ENCODE measurements at regions not wholly inside any gene's neighbourhood (a gene's known extent, or its start where the extent isn't known, plus 50 kb on each side); places are given as distances from the start of the nearest gene placed in this dataset.
"Not testable (repeated sequence)": the region's sequence is repeated elsewhere in the genome, so short reads cannot be mapped to it uniquely, and the experiment has no call there.

GRCh38 chr2:94576486-94576885, 294.7 kb upstream of the TEKT4 start:
- FAIRE-seq: not testable (repeated sequence)

GRCh38 chr2:94577160-94577559, 294.1 kb upstream of the TEKT4 start:
- not testable (repeated sequence) for FAIRE-seq

DNA sequence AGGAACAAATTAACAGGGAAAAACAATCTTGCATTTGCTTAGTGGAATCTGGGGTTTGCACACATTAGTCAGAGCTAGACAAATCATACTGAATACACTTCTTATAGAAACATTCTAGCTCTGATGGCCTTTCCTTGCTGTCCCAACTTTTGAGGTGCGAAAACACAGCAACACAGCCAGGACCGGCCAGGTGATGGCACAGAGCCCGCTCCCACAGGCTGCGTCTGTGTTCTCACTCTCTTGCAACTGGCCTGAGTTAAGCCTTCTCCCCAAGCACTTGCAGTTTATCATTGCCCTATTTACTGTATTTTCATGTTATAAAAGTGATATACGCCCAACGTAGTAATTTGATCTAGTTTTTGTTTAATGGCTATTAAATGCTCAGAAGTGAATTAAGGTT, 292.0 kb upstream of the TEKT4 start:
- not testable (repeated sequence) for FAIRE-seq

- not testable (repeated sequence) for FAIRE-seq
Measured at GRCh38 chr2:94583081-94583723, 288.0 kb upstream of the TEKT4 start.

DNA sequence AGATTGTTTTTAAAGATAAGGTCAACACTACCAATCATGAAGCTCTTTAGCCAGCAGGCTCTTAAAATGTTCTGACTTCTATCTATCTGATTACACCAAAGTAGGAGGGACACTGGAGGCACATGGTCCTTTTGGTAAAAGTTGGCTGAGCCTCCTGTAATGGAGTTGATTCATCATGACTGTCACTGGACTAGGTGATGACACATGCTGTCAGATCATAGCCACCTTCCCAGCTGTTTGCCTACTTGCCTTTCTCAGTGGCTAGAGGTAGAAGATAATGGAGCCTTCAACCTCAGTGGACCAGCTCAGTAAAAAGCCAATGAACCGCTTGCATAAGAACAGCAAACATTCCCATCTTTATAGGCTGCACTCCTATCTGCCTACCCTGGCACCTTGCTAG, 286.7 kb upstream of the TEKT4 start:
- FAIRE-seq: not testable (repeated sequence)

DNA sequence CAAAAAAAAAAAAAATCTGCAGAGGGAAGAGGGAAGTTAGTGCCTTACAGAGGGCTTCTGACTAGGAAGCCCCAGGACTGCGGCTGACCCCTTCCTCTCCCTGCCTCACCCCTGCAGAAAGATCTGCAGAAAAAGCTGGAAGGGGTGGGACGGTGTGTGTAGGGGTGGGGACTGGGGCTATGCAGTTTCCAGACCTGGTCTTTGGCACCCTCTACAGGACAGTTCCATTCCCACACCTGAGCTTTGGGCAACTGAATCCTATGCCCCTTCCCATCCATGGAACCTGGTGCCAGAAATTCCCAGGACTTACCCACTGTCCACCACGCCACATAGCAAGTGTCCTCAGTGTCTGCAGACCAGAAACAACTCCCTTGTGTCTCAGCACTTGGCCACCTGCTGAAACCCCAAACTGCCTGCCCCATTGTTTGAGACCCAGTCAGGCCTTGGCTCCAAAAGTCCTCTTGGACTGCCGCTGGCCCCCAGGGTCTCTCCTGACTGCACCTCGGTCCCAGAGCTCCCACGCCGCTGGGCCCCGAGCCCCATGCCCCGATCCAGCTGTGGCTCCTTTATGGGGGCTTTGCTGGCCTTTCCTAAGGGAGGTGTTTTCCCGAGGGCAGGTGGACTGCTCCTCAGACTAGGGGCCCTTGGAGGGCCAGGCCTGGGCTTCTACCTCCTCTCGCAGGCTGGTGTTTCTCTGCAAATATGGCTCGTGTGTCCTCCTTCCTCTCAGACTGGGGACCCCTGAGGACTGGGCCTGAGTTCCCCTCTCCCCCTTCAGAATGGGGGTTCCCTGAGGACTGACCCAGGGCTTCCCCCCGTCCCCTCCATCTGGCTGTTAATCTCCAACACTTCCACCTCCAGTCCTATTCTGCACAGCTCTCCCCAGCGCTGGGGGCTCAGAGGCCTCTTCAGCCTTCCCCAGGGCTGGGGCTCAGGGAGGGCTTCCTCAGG, 284.9 kb upstream of the TEKT4 start:
- FAIRE-seq: not testable (repeated sequence)

DNA sequence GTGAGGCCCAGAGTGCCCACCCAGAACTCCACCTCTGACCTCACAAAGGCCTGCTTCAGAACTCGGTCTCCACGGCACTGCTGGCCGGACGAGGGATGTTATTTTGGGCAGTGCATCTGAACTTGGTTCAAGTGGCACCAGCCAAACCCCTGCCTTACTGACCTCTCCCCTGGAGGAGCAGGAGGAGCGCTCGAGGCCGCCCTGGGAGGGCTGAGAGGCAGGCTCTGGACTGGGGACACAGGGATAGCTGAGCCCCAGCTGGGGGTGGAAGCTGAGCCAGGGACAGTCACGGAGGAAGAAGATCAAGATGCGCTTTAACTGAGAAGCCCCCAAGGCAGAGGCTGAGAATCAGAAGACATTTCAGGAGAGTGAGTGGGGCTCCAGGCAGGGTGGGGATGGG, 284.2 kb upstream of the TEKT4 start:
- FAIRE-seq: not testable (repeated sequence)

DNA sequence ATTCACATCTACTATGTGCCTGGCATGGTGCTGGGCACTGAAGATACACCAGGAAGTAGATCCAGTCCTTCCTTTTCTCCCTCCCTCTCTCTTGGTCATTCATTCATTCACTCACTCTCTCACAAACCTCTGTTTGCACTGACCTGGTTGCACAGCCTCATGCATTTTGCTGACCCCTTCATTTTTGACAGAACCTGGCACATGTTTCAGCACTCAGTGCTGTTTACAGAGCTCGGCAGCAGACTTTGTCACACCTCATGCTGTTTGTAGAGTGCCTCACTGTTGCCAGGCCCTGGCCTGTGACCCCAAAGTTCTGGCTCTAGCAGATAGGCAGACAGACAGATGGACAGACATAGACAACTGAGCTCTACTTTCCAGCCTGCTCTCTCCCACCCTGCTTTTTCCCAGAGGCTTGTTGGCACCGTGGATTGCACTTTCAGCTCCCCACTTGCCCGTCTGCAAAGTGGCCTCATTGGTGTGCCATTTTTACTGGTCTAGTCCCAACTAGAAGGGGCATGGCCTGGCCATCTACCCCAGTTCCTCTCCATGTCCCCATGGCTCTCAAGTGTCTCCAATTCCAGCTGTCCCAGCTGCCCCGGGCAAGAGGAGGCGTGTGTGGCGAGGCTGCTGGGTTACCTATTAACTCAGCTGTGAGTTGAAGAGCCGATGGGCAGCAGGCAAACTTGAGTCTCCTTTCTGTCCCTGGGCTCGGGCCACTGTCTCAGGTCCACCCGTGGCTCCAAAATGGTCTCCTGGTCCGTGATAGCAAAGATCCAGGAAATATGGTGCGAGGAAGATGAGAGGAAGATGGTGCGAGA, 277.0 kb upstream of the TEKT4 start:
- not testable (repeated sequence) for FAIRE-seq

DNA sequence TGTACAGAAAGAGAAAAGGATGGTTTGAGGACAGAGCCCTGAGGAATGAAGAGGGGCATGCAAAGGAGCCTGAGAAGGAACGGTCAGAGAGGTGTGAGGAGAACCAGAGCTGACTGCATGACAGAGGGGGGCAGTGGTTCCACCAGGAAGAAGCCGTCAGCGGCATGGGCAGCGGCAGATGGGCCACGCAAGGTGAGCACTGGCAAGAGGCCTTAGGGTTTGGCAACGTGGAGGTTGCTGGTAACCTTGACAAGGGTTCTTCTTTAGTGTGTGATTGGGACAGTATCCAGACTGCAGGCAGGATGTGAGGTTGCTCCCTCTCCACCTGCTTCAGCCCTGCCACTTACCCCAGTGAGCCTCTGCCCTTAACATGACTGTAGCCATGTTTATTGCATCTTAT, 275.3 kb upstream of the TEKT4 start:
- not testable (repeated sequence) for FAIRE-seq

DNA sequence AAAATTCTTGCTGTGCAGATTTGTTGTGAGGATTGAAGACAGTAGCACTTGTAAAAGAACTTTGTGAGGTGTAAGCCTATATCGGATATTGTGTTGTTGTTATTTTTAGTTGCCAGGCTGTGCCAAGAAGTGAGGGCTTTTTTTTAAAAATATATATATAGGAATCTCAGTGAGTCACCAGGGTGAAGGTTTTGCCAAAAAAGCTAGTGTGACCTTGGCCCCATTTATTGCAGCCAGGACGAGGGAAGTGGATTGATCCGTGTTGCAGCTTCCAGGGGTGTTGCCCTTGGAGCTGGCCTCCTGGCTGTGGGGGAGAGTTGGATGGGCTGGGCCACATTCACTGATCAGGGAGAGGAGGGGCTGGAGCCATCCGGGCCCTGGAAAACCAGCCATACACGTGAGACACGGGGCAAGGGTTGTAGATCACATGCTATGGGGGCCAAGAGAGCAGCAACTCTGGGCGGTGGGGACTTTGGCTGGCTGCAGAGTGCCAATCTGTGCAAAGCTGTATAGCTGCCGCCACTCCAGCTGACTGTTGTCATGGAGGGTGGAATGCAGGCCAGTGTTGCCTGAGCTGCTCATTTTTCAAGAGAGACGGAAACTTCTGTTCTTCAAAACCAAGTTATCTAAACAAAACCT, 273.0 kb upstream of the TEKT4 start:
- FAIRE-seq: not testable (repeated sequence)

- FAIRE-seq: not testable (repeated sequence)
Measured at GRCh38 chr2:94600929-94601328, 270.3 kb upstream of the TEKT4 start.

- FAIRE-seq: no peak
Measured at GRCh38 chr2:94602466-94602865, 268.8 kb upstream of the TEKT4 start.

GRCh38 chr2:94622113-94622618, 249.1 kb upstream of the TEKT4 start:
- FAIRE-seq: no peak

GRCh38 chr2:94628953-94629352, 242.3 kb upstream of the TEKT4 start:
- not testable (repeated sequence) for FAIRE-seq

GRCh38 chr2:94641397-94641796, 229.8 kb upstream of the TEKT4 start:
- FAIRE-seq: not testable (repeated sequence)

- not testable (repeated sequence) for FAIRE-seq
Measured at GRCh38 chr2:94652131-94652530, 219.1 kb upstream of the TEKT4 start.

GRCh38 chr2:94669858-94670257, 201.4 kb upstream of the TEKT4 start:
- FAIRE-seq: not testable (repeated sequence)

DNA sequence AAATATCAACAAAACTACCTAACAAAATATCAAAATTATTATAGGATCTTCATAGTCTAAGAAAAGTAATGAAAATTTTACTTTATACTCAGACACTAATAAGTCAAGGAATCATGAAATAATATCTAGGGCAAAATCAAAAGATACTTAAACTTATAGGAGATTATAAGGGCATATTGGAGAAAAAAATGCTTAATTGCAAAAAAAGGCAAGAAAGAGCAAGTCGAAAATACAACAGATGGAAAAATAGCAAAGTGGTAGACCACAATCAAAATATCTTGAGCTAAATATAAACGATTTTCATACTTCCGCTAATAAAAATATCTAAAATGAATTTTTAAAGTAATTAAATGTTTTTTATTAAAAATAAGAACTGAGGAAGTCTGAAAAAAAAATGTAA, 177.0 kb upstream of the TEKT4 start:
- FAIRE-seq: not testable (repeated sequence)

GRCh38 chr2:94708982-94709381, 162.2 kb upstream of the TEKT4 start:
- FAIRE-seq: not testable (repeated sequence)

DNA sequence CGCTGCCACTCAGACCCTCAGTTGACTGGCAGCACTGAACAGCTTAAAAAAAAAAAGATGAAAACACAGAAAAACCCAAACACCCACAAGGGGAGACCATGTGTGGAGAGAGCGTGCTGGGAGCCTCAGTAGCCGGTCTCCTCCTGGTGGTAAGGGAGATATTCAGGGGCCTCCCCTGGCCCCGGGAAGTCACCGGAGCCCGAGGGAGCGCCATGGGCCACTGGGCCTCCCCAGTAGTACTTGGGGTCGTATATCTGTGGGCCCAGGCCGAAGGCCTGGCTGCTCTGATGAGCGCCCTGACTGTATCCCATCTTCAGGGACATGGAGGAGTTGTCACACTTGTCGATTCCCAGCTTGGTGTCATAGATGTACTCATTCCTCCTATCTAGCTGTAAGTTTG, 145.7 kb upstream of the TEKT4 start:
- FAIRE-seq: no peak

DNA sequence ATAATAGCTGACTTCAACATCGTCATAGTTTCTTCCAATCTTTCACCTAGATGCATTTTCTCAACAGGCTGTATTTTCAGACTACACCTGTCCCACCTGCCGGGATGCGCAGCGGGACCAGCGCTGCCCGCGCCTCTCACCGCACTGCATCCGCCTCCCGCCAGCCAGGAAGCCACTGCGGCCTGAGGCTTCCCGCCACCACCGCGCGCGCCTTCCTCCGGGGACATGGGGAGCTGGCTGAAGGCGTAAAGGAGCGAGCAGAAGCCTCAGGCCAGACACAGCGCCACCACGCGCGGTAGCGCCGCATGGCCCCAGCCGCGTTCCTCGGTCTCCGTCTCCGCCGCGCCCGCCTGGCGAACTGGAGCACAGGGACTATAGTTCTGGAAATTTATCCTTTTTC, 135.7 kb upstream of the TEKT4 start:
- not testable (repeated sequence) for FAIRE-seq

DNA sequence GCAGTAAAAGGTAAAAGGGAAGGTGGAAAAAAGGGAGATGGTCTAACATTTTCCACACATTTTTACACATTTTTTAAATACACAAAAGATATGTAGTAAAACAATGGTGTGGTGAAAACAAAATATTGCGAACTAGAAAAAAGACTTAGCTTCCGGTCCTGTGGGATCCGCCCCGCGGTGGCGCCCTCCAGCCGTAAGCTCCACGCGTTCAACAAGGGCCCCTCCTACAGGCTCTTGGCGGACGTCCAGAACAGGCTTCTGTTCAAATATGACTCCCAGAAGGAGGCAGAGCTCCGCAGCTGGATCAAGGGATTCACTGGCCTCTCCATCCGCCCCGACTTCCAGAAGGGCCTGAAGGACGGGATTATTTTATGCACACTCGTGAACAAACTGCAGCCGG, 134.1 kb upstream of the TEKT4 start:
- not testable (repeated sequence) for FAIRE-seq
